CD14-positive monocyte (primary cell): ENCODE measurements at regions not wholly inside any gene's neighbourhood (a gene's known extent, or its start where the extent isn't known, plus 50 kb on each side); places are given as distances from the start of the nearest gene placed in this dataset.

Source experiments
- DNase-seq, 3 donors: peaks; one replicate each; pipeline ENCODE4 v3.0.0-alpha.2; 2011 to 2022
- H2AFZ ChIP-seq: 2 replicates; pipeline ENCODE4 v1.6.0; 2012; ENCODE audit warnings: mild to moderate bottlenecking, low read depth, low read length, inconsistent platforms; ENCODE audit not compliant: insufficient read depth, poor library complexity, severe bottlenecking
- H3K27ac ChIP-seq, 2 donors: 1 replicate in 1 of 2; 2 replicates in 1 of 2; pipeline ENCODE4 v1.5.1; 2012 to 2013; ENCODE audit warnings: low read length in 2 of 2, control low read depth in 1 of 2, inconsistent platforms in 1 of 2, low read depth in 1 of 2, mild to moderate bottlenecking in 1 of 2
- H3K27me3 ChIP-seq, 2 donors: one replicate each; pipeline versions ENCODE4 v1.6.0 to v1.6.1; 2011 to 2013; ENCODE audit warnings: low read length in 2 of 2; ENCODE audit not compliant: control insufficient read depth in 2 of 2, insufficient read depth in 2 of 2
- H3K36me3 ChIP-seq, 2 donors: replicated peaks in 1 of 2; 1 replicate in 1 of 2; 2 replicates in 1 of 2; pipeline versions ENCODE4 v1.5.1 to v1.6.1; 2012 to 2013; ENCODE audit warnings: low read length in 2 of 2, control low read depth in 1 of 2, inconsistent platforms in 1 of 2, mild to moderate bottlenecking in 1 of 2; ENCODE audit not compliant: insufficient read depth in 2 of 2, control insufficient read depth in 1 of 2
- H3K4me1 ChIP-seq, 2 donors: 1 replicate in 1 of 2; 2 replicates in 1 of 2; pipeline versions ENCODE4 v1.5.1 to v1.6.1; 2012 to 2013; ENCODE audit warnings: low read length in 2 of 2, control low read depth in 1 of 2, inconsistent platforms in 1 of 2, mild to moderate bottlenecking in 1 of 2, moderate library complexity in 1 of 2; ENCODE audit not compliant: insufficient read depth in 2 of 2, control insufficient read depth in 1 of 2
- H3K4me2 ChIP-seq: replicated peaks from 2 replicates; pipeline ENCODE3; 2012; ENCODE audit warnings: low read length, moderate library complexity, mild to moderate bottlenecking; ENCODE audit not compliant: poor library complexity, severe bottlenecking; ENCODE audit errors: extremely low read depth
- H3K4me3 ChIP-seq, 3 experiments: fragments of 200-600 bp in 1 of 3; sonication (generic) in 1 of 3; replicated peaks in 1 of 3; 1 replicate in 2 of 3; 2 replicates in 1 of 3; pipeline ENCODE4 v1.5.1; 2011 to 2013; ENCODE audit warnings: low read length in 3 of 3, mild to moderate bottlenecking in 3 of 3, control low read depth in 2 of 3, low read depth in 2 of 3, inconsistent platforms in 1 of 3, moderate library complexity in 1 of 3
- H3K79me2 ChIP-seq: 2 replicates; pipeline ENCODE4 v1.6.0; 2012; ENCODE audit warnings: mild to moderate bottlenecking, control low read depth, inconsistent platforms, low read length, moderate library complexity; ENCODE audit not compliant: insufficient read depth
- H3K9ac ChIP-seq: 2 replicates; pipeline ENCODE4 v1.6.0; 2017; ENCODE audit warnings: low read length, mild to moderate bottlenecking; ENCODE audit not compliant: insufficient read depth, poor library complexity, severe bottlenecking
- H3K9me3 ChIP-seq, 2 donors: replicated peaks in 1 of 2; 1 replicate in 1 of 2; 2 replicates in 1 of 2; pipeline versions ENCODE4 v1.5.1 to v1.6.1; 2012 to 2013; ENCODE audit warnings: low read length in 2 of 2, control low read depth in 1 of 2; ENCODE audit not compliant: control insufficient read depth in 1 of 2, insufficient read depth in 1 of 2
- H4K20me1 ChIP-seq: 2 replicates; pipeline ENCODE4 v1.6.0; 2012; ENCODE audit warnings: mild to moderate bottlenecking, low read length, control low read depth, moderate library complexity; ENCODE audit not compliant: insufficient read depth
- H3K27ac Mint-ChIP-seq, 7 donors: one replicate each; pipeline ENCODE4 v1.8.0; 2020; ENCODE audit warnings: mild to moderate bottlenecking in 7 of 7, mixed read lengths in 7 of 7, moderate library complexity in 6 of 7, inconsistent platforms in 2 of 7
- H3K27me3 Mint-ChIP-seq, 3 donors: one replicate each; pipeline ENCODE4 v1.8.0; 2021 to 2022; ENCODE audit warnings: low read depth in 3 of 3, mild to moderate bottlenecking in 3 of 3, mixed read lengths in 3 of 3, moderate library complexity in 3 of 3, inconsistent platforms in 1 of 3
- H3K36me3 Mint-ChIP-seq, 2 donors: one replicate each; pipeline ENCODE4 v1.8.0; 2020; ENCODE audit warnings: mixed read lengths in 2 of 2, inconsistent platforms in 1 of 2, mild to moderate bottlenecking in 1 of 2
- H3K4me1 Mint-ChIP-seq: one replicate; pipeline ENCODE4 v1.8.0; 2020; ENCODE audit warnings: mild to moderate bottlenecking, mixed read lengths
- H3K4me3 Mint-ChIP-seq, 2 donors: one replicate each; pipeline ENCODE4 v1.8.0; 2020; ENCODE audit warnings: mild to moderate bottlenecking in 2 of 2, mixed read lengths in 2 of 2, moderate library complexity in 1 of 2
- H3K9me3 Mint-ChIP-seq, 7 donors: one replicate each; pipeline ENCODE4 v1.8.0; 2020 to 2022; ENCODE audit warnings: mixed read lengths in 7 of 7, mild to moderate bottlenecking in 6 of 7, moderate library complexity in 6 of 7, inconsistent platforms in 2 of 7
- CTCF ChIP-seq: fragments of 200-600 bp; IDR thresholded peaks from one replicate; pipeline ENCODE4 v1.8.0; 2022; ENCODE audit warnings: antibody characterized with exemption, mild to moderate bottlenecking
- WGBS: methylation state at CpG from one replicate; pipeline ENCODE4 v1.1.5; 2013; ENCODE audit warnings: missing lambda C conversion rate; ENCODE audit not compliant: insufficient coverage; 5-methylcytosine and 5-hydroxymethylcytosine counted together
- intact Hi-C, 2 donors: fragments of 100-400 bp; cut with micrococcal nuclease; formaldehyde crosslinking; loops; one replicate each; pipeline versions ENCODE4 v1.15.0 to v1.15.1; 2023

GRCh38 chr14:34233619-34234018, 228.4 kb downstream of the SPTSSA start:
- no peaks in the 10 kb centered on the region for H4K20me1 ChIP-seq
- H2AFZ ChIP-seq: no peak overlapping the region
- peak overlapping the region in 1 of 7 donors; percentile 51 for H3K27ac Mint-ChIP-seq
- H3K27me3 ChIP-seq: peaks cover 0 to 4% of the 10 kb centered on the region in 2 donors
- H3K4me2 ChIP-seq: no peak overlapping the region
- H3K4me3 ChIP-seq: no peak overlapping the region
- intact Hi-C loops: no loop called here
- TF ChIP-seq CTCF: no peak
- peaks cover 2 to 10% (median 8%) of the 10 kb centered on the region in 3 donors for H3K27me3 Mint-ChIP-seq
- no peaks in the 10 kb centered on the region for H3K79me2 ChIP-seq
- H3K9ac ChIP-seq: no peak overlapping the region
- 100% methylated on average over 1 of the region's 1 CpG for WGBS
- no peaks in the 10 kb centered on the region for H3K9me3 ChIP-seq
- H3K4me1 Mint-ChIP-seq: no peaks in the 10 kb centered on the region
- H3K9me3 Mint-ChIP-seq: peaks cover 0 to 2% (median 0%) of the 10 kb centered on the region in 7 donors
- no peaks in the 10 kb centered on the region for H3K36me3 Mint-ChIP-seq
- H3K4me3 Mint-ChIP-seq: no peak overlapping the region
- H3K36me3 ChIP-seq: no peaks in the 10 kb centered on the region
- no peak overlapping the region for H3K27ac ChIP-seq
- DNase-seq: no peak
- H3K4me1 ChIP-seq: no peaks in the 10 kb centered on the region

- peaks cover 0 to 2% of the 10 kb centered on the region in 2 donors for H3K27me3 ChIP-seq
- no peaks in the 10 kb centered on the region for H3K36me3 Mint-ChIP-seq
- no peak overlapping the region for H3K4me2 ChIP-seq
- intact Hi-C loops: no loop called here
- H2AFZ ChIP-seq: no peak overlapping the region
- no CpG with 5 or more reads among the region's 2 CpGs for WGBS
- H3K27ac Mint-ChIP-seq: no peak overlapping the region
- no peak overlapping the region for H3K9ac ChIP-seq
- no peak for DNase-seq
- H3K9me3 ChIP-seq: no peaks in the 10 kb centered on the region
- no peak overlapping the region for H3K4me3 ChIP-seq
- H3K79me2 ChIP-seq: no peaks in the 10 kb centered on the region
- H4K20me1 ChIP-seq: no peaks in the 10 kb centered on the region
- no peaks in the 10 kb centered on the region for H3K4me1 ChIP-seq
- H3K9me3 Mint-ChIP-seq: peaks cover 0 to under 1% (median 0%) of the 10 kb centered on the region in 7 donors
- no peaks in the 10 kb centered on the region for H3K4me1 Mint-ChIP-seq
- TF ChIP-seq CTCF: no peak
- no peaks in the 10 kb centered on the region for H3K36me3 ChIP-seq
- H3K27me3 Mint-ChIP-seq: peaks cover 2 to 11% (median 8%) of the 10 kb centered on the region in 3 donors
- H3K27ac ChIP-seq: no peak overlapping the region
- no peak overlapping the region for H3K4me3 Mint-ChIP-seq
These were observed 229.2 kb downstream of the SPTSSA start for GRCh38 chr14:34232790-34233189.
